SU-DHL-6 (cell line): ENCODE measurements at regions not wholly inside any gene's neighbourhood (a gene's known extent, or its start where the extent isn't known, plus 50 kb on each side); places are given as distances from the start of the nearest gene placed in this dataset.

Experiments used
- EZH2phosphoT487 ChIP-seq: fragments of 200-600 bp; sonication (generic), shearing (Covaris generic); conservative IDR thresholded peaks from 2 replicates; pipeline ENCODE4 v1.6.1; 2018; ENCODE audit warnings: mild to moderate bottlenecking, antibody characterized with exemption, low read length, moderate library complexity, mixed read lengths
- TF ChIP-seq, protein P1 (sequence below): fragments of 200-600 bp; sonication (generic); IDR thresholded peaks from one replicate; pipeline ENCODE4 v1.5.1; 2017; ENCODE audit warnings: antibody characterized with exemption, mild to moderate bottlenecking, low read length, moderate library complexity; ENCODE audit not compliant: insufficient read depth, poor library complexity, severe bottlenecking

DNA sequence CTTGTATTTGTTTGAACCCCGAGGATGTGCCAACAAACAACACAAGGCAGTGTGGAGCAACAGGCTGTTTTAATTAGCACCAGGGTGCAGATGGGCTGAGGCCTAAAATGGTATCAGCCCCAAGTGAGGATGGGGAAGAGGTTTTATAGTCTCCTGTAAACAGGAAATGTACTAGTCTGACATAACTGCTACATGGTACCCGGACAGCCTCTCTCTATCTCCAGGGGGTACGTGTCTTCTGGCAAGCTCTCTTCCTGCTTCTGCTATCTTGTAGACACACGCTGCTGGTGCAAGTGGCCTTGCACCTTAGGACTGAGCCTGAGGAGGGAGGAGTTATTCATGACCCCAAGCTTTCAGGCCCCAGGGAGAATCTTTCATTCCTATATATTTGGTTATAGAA lies 2451.0 kb downstream of the TP53TG3F start:
- TF ChIP-seq, protein P1, sequence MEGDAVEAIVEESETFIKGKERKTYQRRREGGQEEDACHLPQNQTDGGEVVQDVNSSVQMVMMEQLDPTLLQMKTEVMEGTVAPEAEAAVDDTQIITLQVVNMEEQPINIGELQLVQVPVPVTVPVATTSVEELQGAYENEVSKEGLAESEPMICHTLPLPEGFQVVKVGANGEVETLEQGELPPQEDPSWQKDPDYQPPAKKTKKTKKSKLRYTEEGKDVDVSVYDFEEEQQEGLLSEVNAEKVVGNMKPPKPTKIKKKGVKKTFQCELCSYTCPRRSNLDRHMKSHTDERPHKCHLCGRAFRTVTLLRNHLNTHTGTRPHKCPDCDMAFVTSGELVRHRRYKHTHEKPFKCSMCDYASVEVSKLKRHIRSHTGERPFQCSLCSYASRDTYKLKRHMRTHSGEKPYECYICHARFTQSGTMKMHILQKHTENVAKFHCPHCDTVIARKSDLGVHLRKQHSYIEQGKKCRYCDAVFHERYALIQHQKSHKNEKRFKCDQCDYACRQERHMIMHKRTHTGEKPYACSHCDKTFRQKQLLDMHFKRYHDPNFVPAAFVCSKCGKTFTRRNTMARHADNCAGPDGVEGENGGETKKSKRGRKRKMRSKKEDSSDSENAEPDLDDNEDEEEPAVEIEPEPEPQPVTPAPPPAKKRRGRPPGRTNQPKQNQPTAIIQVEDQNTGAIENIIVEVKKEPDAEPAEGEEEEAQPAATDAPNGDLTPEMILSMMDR: no peak
- TF ChIP-seq EZH2phosphoT487: no peak
